ENCODE measurements at regions not wholly inside any gene's neighbourhood (a gene's known extent, or its start where the extent isn't known, plus 50 kb on each side); places are given as distances from the start of the nearest gene placed in this dataset.

GRCh38 chr16:85173146-85173980, 61.1 kb upstream of the CIBAR2 start:
- peaks cover 21% of the 10 kb centered on the region for H3K27me3 ChIP-seq (ENCODE audit: insufficient read depth, low read depth, low read length)
- H3K9me2 ChIP-seq (ENCODE audit: insufficient read depth, low read length), result no peaks in the 10 kb centered on the region
- no peak overlapping the region for H3K9ac ChIP-seq (ENCODE audit: low read length)
- no peak overlapping the region for H3K4me2 ChIP-seq (ENCODE audit: low read length)
- H3K36me3 ChIP-seq (ENCODE audit: insufficient read depth, low read length), result no peaks in the 10 kb centered on the region
- peak overlapping the region; percentile 38 for H3K4me3 ChIP-seq (ENCODE audit: low read length)
- H3F3A ChIP-seq (ENCODE audit: insufficient read depth, low read length, poor library complexity, severe bottlenecking), result no peaks in the 10 kb centered on the region
- no peak overlapping the region for H3K27ac ChIP-seq (ENCODE audit: low read length)
- H4K20me1 ChIP-seq (ENCODE audit: insufficient read depth), result no peaks in the 10 kb centered on the region
- no peaks in the 10 kb centered on the region for H3K9me3 ChIP-seq (ENCODE audit: low read length)
- TF ChIP-seq TAF1 (IDR thresholded peaks at IDR 0.05; ENCODE audit: low read depth), result no peak
- no peak overlapping the region for H2AFZ ChIP-seq (ENCODE audit: low read depth, low read length)
- H3K79me2 ChIP-seq (replicated peaks; ENCODE audit: insufficient read depth, low read length), result no peaks in the 10 kb centered on the region

GRCh38 chr16:85173981-85174751, 61.9 kb upstream of the CIBAR2 start:
- TF ChIP-seq EP300 (conservative IDR thresholded peaks at IDR 0.05; ENCODE audit: poor library complexity, severe bottlenecking), result no peak
- no peak for TF ChIP-seq TAF1 (IDR thresholded peaks at IDR 0.05; ENCODE audit: low read depth)
- TF ChIP-seq SMC3 (conservative IDR thresholded peaks at IDR 0.05; ENCODE audit: poor library complexity), result no peak
- TF ChIP-seq MXI1 (conservative IDR thresholded peaks at IDR 0.05; ENCODE audit: poor library complexity, severe bottlenecking), result no peak
- no peak for TF ChIP-seq EZH2 (IDR thresholded peaks at IDR 0.05; ENCODE audit: borderline replicate concordance, insufficient read depth, low read length, poor library complexity, severe bottlenecking)
- no peak for TF ChIP-seq CTCF (IDR thresholded peaks at IDR 0.05; ENCODE audit: poor library complexity, severe bottlenecking)
- no peak for TF ChIP-seq POLR2AphosphoS5 (IDR thresholded peaks at IDR 0.05)
- TF ChIP-seq RAD21 (conservative IDR thresholded peaks at IDR 0.05), result no peak
- TF ChIP-seq REST (IDR thresholded peaks at IDR 0.05; ENCODE audit: borderline replicate concordance), result no peak
- Histone ChIP-seq H4K20me1 (ENCODE audit: insufficient read depth) (no peaks in the 10 kb centered on the region), H3K27ac (ENCODE audit: low read length) (no peak overlapping the region), H3F3A (ENCODE audit: insufficient read depth, low read length, poor library complexity, severe bottlenecking) (no peaks in the 10 kb centered on the region), H3K9ac (ENCODE audit: low read length) (no peak overlapping the region), H2AFZ (ENCODE audit: low read depth, low read length) (no peak overlapping the region), H3K9me2 (ENCODE audit: insufficient read depth, low read length) (no peaks in the 10 kb centered on the region), H3K4me2 (ENCODE audit: low read length) (no peak overlapping the region), H3K79me2 (replicated peaks; ENCODE audit: insufficient read depth, low read length) (no peaks in the 10 kb centered on the region), H3K36me3 (ENCODE audit: insufficient read depth, low read length) (no peaks in the 10 kb centered on the region), H3K4me3 (ENCODE audit: low read length) (no peak overlapping the region), H3K9me3 (ENCODE audit: low read length) (no peaks in the 10 kb centered on the region), H3K27me3 (ENCODE audit: insufficient read depth, low read depth, low read length) (peaks cover 21% of the 10 kb centered on the region)
